Pancreas (tissue), 10 donors: ENCODE measurements at regions not wholly inside any gene's neighbourhood (a gene's known extent, or its start where the extent isn't known, plus 50 kb on each side); places are given as distances from the start of the nearest gene placed in this dataset.

Source experiments
- ATAC-seq, 4 donors: fragments of 200-7000 bp; cut with Tn5 transposase; one replicate each; pipeline versions ENCODE4 v1.8.0 to v1.9.1; 2020; ENCODE audit warnings: mild to moderate bottlenecking in 4 of 4, moderate library complexity in 4 of 4
- DNase-seq, 6 donors: peaks; one replicate each; pipeline ENCODE4 v3.0.0-alpha.2; 2020
- FAIRE-seq: peaks from 2 replicates; lab custom pipeline; 2012; peaks lifted over from hg19 to GRCh38; lab: Jason Lieb, UNC
- H3K27ac ChIP-seq, 4 donors: fragments of 200-600 bp; sonication (generic); 1 replicate in 3 of 4; 2 replicates in 1 of 4; pipeline versions ENCODE4 v1.5.0 to v1.8.0; 2020
- H3K27me3 ChIP-seq, 4 donors: fragments of 200-600 bp; one replicate each; pipeline ENCODE4 v1.8.0; 2021
- H3K36me3 ChIP-seq, 3 donors: fragments of 200-600 bp; sonication (generic) in 1 of 3; one replicate each; pipeline versions ENCODE4 v1.5.0 to v1.8.0; 2020 to 2021
- H3K4me1 ChIP-seq, 3 donors: fragments of 200-600 bp; one replicate each; pipeline ENCODE4 v1.8.0; 2021
- H3K4me3 ChIP-seq, 4 donors: fragments of 200-600 bp; sonication (generic) in 2 of 4; one replicate each; pipeline versions ENCODE4 v1.5.0 to v1.8.0; 2020 to 2021
- H3K9me3 ChIP-seq, 4 donors: fragments of 200-600 bp; one replicate each; pipeline ENCODE4 v1.8.0; 2021
- CTCF ChIP-seq, 4 donors: fragments of 200-600 bp; sonication (generic) in 3 of 4; IDR thresholded peaks; one replicate each; pipeline versions ENCODE4 v1.5.0 to v1.8.0; 2021; ENCODE audit warnings: antibody characterized with exemption in 4 of 4
- WGBS, 2 donors: extraction: QIAGEN DNeasy Blood & Tissue Kit; methylation state at CpG; one replicate each; pipeline ENCODE4 v1.1.7; 2013; 5-methylcytosine and 5-hydroxymethylcytosine counted together
- intact Hi-C, 3 donors: fragments of 100-400 bp; cut with DNase I; formaldehyde crosslinking; loops; one replicate each; pipeline versions ENCODE4 v1.11.1 to v1.14.2; 2022
- donor health status: healthy with polysubstance abuse.
- donor health status: DM: no; HTN: no; CAD: no; lungs with moderate emphysema.
- donor health status: DM: no; HTN: no; CAD: no.
- donor health status: control.
- donor health status: control.
- donor health status: Bipolar disorder and iron deficiency.
- donor health status: DM: yes; HTN: yes; CAD: no.
- donor health status: DM: no; HTN: no; CAD: no.
- donor health status: DM: no; HTN: no; CAD: no.
- donor health status: DM: yes; HTN: yes; CAD: no.

GRCh38 chr7:157482025-157482424 lies 145.2 kb downstream of the DNAJB6 start:
- DNase-seq: no peak
- Histone ChIP-seq H3K4me1 (no peaks in the 10 kb centered on the region), H3K9me3 (no peaks in the 10 kb centered on the region), H3K4me3 (no peak overlapping the region), H3K27ac (no peak overlapping the region), H3K36me3 (no peaks in the 10 kb centered on the region), H3K27me3 (no peaks in the 10 kb centered on the region)
- no peak for FAIRE-seq
- TF ChIP-seq CTCF (IDR thresholded peaks at IDR 0.05): no peak
- no peak for ATAC-seq
- intact Hi-C loops: no loop called here
- 82 to 89% methylated on average over 8 of the region's 8 CpGs for WGBS, 2 donors

GRCh38 chr7:157482517-157483087 lies 145.8 kb downstream of the DNAJB6 start:
- TF ChIP-seq CTCF (IDR thresholded peaks at IDR 0.05): no peak
- Histone ChIP-seq H3K27me3 (no peaks in the 10 kb centered on the region), H3K9me3 (no peaks in the 10 kb centered on the region), H3K36me3 (no peaks in the 10 kb centered on the region), H3K4me1 (no peaks in the 10 kb centered on the region), H3K4me3 (no peak overlapping the region), H3K27ac (no peak overlapping the region)
- DNase-seq: no peak
- intact Hi-C loops: no loop called here
- no peak for ATAC-seq
- FAIRE-seq: no peak
- 27 to 51% methylated on average over 5 to 7 of the region's 7 CpGs for WGBS, 2 donors

GRCh38 chr7:157483515-157483914 lies 146.7 kb downstream of the DNAJB6 start:
- ATAC-seq: no peak
- no peak for TF ChIP-seq CTCF (IDR thresholded peaks at IDR 0.05)
- Histone ChIP-seq H3K27me3 (no peaks in the 10 kb centered on the region), H3K4me1 (no peaks in the 10 kb centered on the region), H3K27ac (no peak overlapping the region), H3K9me3 (no peaks in the 10 kb centered on the region), H3K36me3 (no peaks in the 10 kb centered on the region), H3K4me3 (no peak overlapping the region)
- DNase-seq: peak in 1 of 6 donors; percentile 53
- no peak for FAIRE-seq
- intact Hi-C loops: no loop called here
- 65 to 70% methylated on average over 21 to 27 of the region's 27 CpGs for WGBS, 2 donors

GRCh38 chr7:157483971-157484410 lies 147.2 kb downstream of the DNAJB6 start:
- Histone ChIP-seq H3K4me1 (no peaks in the 10 kb centered on the region), H3K27me3 (no peaks in the 10 kb centered on the region), H3K36me3 (no peaks in the 10 kb centered on the region), H3K9me3 (no peaks in the 10 kb centered on the region), H3K4me3 (no peak overlapping the region), H3K27ac (no peak overlapping the region)
- ATAC-seq: no peak
- FAIRE-seq: no peak
- peak in 1 of 6 donors; percentile 48 for DNase-seq
- TF ChIP-seq CTCF (IDR thresholded peaks at IDR 0.05): no peak
- intact Hi-C loops: no loop called here
- 71 to 73% methylated on average over 10 to 11 of the region's 11 CpGs for WGBS, 2 donors

GRCh38 chr7:157484411-157485081 lies 147.7 kb downstream of the DNAJB6 start:
- WGBS, 2 donors: 71 to 76% methylated on average over 28 of the region's 28 CpGs
- FAIRE-seq (no peak), ATAC-seq (no peak), DNase-seq (peak in 1 of 6 donors; percentile 32)
- Histone ChIP-seq H3K9me3 (no peaks in the 10 kb centered on the region), H3K4me3 (no peak overlapping the region), H3K27ac (no peak overlapping the region), H3K36me3 (no peaks in the 10 kb centered on the region), H3K27me3 (no peaks in the 10 kb centered on the region), H3K4me1 (no peaks in the 10 kb centered on the region)
- intact Hi-C loops: no loop called here
- no peak for TF ChIP-seq CTCF (IDR thresholded peaks at IDR 0.05)
